Hindlimb muscle (tissue), 1 donor: ENCODE measurements at regions not wholly inside any gene's neighbourhood (a gene's known extent, or its start where the extent isn't known, plus 50 kb on each side); places are given as distances from the start of the nearest gene placed in this dataset.
"Not testable (repeated sequence)": the region's sequence is repeated elsewhere in the genome, so short reads cannot be mapped to it uniquely, and the experiment has no call there.

Experiments used
- DNase-seq: peaks from one replicate; pipeline ENCODE4 v3.0.0-alpha.2; 2013

GRCh38 chr3:76537857-76538256 is 502.0 kb upstream of the ROBO2 start:
- not testable (repeated sequence) for DNase-seq

- no peak for DNase-seq
Measured at GRCh38 chr3:76547674-76548073, 492.2 kb upstream of the ROBO2 start.

- DNase-seq: no peak
Measured at GRCh38 chr3:76550522-76551201, 489.2 kb upstream of the ROBO2 start.

- DNase-seq: no peak
Measured at GRCh38 chr3:76551739-76552138, 488.2 kb upstream of the ROBO2 start.

GRCh38 chr3:76552653-76553052 is 487.2 kb upstream of the ROBO2 start:
- no peak for DNase-seq

- DNase-seq: peak; percentile 19
Measured at GRCh38 chr3:76554707-76555106, 485.2 kb upstream of the ROBO2 start.

- DNase-seq: no peak
Measured at GRCh38 chr3:76561494-76562236, 478.2 kb upstream of the ROBO2 start.

GRCh38 chr3:76565496-76566210 is 474.2 kb upstream of the ROBO2 start:
- no peak for DNase-seq

- DNase-seq: no peak
Measured at GRCh38 chr3:76566211-76566534, 473.7 kb upstream of the ROBO2 start.

GRCh38 chr3:76566904-76567303 is 473.0 kb upstream of the ROBO2 start:
- no peak for DNase-seq

- DNase-seq: no peak
Measured at GRCh38 chr3:76570436-76571057, 469.4 kb upstream of the ROBO2 start.

GRCh38 chr3:76576201-76576600 is 463.7 kb upstream of the ROBO2 start:
- DNase-seq: no peak

GRCh38 chr3:76582098-76582497 is 457.8 kb upstream of the ROBO2 start:
- no peak for DNase-seq

- DNase-seq: no peak
Measured at GRCh38 chr3:76582632-76583378, 457.1 kb upstream of the ROBO2 start.

GRCh38 chr3:76585794-76586392 is 454.0 kb upstream of the ROBO2 start:
- DNase-seq: no peak

- no peak for DNase-seq
Measured at GRCh38 chr3:76586471-76586870, 453.4 kb upstream of the ROBO2 start.

- no peak for DNase-seq
Measured at GRCh38 chr3:76610150-76610549, 429.7 kb upstream of the ROBO2 start.

GRCh38 chr3:76615719-76616118 is 424.2 kb upstream of the ROBO2 start:
- peak; percentile 8 for DNase-seq

GRCh38 chr3:76624164-76624563 is 415.7 kb upstream of the ROBO2 start:
- no peak for DNase-seq

GRCh38 chr3:76627236-76627635 is 412.7 kb upstream of the ROBO2 start:
- DNase-seq: no peak

GRCh38 chr3:76631251-76631650 is 408.6 kb upstream of the ROBO2 start:
- DNase-seq: no peak

- DNase-seq: no peak
Measured at GRCh38 chr3:76638006-76638405, 401.9 kb upstream of the ROBO2 start.
